ENCODE measurements at regions not wholly inside any gene's neighbourhood (a gene's known extent, or its start where the extent isn't known, plus 50 kb on each side); places are given as distances from the start of the nearest gene placed in this dataset.
"Not testable (repeated sequence)": the region's sequence is repeated elsewhere in the genome, so short reads cannot be mapped to it uniquely, and the experiment has no call there.

DNA sequence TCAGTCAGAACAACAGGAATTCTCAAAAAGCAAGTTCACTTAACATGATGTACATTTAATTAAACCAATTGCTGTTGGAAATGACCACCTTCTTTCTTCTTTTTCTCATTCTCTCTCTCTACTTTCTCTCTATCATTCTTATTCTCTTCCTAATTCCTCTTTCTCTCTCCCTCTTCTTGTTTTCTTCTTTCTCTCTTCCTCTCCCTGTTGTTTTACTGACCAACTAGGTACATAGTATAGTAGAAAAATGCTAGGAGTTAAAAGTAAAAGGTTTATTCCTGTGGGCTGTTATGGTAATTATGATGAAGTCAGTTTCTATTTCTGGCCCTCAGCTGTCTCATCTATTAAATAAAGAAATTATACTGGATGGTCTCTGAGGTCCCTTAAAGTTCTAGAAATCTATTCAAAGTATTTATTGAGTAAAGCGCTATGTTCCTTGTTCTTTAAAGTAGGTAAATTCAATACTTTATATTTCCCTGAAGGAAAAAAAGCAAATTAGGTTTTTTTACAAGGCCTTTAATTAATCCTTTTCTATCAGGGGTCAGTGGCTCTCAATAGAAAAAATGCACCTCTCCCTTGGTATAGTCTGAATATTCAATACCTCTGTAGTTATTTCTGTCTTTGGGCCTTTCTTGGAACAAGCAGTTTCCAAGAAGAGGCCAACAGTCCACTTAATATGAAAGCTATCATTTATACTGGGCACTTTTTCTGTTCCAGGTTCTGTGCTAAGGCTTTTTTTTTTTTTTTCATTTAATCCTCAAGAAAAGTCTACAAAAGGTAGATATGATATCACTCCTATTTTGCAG lies 102.3 kb upstream of the SLC30A5 start:
- no peak for DNase-seq (ENCODE audit: low read depth)

DNA sequence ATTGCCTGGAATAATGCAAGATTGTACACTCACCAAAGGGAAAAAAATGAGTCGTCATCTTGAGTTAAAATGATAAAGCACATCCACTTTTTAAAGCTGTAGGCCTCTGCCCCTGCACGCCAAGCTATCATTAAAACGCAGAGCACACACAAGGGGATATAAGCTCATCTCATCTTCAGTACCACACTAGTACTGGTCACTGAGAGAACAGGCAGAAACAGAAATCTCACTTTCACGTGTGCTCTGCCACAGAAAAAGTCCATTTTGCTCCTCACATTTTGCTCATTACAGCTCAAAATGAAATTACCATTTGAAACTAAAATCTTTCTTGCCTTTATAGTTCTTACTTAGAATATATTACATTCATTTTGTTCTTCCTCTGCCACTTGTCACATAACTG lies 99.2 kb upstream of the SLC30A5 start:
- DNase-seq (ENCODE audit: low read depth), result no peak

DNA sequence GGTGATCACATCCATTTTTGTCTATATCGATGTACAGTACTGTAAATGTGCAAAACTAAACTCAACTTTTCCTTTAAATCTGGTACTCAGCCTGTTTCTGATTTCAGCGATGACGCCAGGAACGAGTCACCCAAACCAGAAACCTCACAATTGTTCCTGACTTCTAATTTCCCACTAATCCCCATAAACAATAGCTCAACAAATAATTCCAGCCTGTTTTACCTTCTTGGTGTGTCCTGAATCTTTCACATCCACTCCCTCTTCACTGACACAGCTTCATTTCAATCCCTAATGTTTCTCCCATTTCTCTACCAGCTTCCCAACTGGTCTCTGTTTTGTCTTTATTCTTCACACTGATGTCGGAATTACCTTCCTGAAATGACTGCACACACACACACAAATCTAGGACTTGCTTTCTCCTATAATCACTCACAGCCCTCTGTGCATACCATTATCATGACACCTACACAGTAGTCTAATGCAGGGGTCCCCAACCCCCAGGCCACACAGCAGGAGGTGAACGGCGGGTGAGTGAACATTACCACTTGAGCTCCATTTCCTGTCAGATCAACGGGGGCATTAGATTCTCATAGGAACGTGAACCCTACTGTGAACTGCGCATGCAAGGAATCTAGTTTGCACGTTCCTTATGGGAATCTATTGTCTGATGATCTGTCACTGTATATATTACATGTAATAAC lies 97.8 kb upstream of the SLC30A5 start:
- DNase-seq (ENCODE audit: low read depth), result no peak

DNA sequence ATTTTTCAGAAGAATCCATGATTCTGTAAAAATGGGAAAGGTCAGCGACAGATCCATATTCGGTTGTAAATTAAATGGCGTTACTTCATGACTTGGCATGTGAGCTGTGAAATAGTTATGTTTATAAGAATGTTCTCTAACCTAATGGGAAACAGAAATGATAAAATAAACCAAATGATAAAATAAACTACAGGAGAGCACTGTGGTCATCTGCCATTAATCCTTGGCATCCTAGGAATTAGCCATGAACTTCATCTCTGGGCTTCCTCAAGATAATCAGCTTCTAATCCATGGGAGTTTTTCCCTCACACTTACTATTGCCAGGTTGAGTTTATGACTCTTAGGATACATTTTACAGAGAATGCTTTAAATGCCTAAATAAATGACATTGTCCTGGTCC lies 94.6 kb upstream of the SLC30A5 start:
- no peak for DNase-seq (ENCODE audit: low read depth)

DNA sequence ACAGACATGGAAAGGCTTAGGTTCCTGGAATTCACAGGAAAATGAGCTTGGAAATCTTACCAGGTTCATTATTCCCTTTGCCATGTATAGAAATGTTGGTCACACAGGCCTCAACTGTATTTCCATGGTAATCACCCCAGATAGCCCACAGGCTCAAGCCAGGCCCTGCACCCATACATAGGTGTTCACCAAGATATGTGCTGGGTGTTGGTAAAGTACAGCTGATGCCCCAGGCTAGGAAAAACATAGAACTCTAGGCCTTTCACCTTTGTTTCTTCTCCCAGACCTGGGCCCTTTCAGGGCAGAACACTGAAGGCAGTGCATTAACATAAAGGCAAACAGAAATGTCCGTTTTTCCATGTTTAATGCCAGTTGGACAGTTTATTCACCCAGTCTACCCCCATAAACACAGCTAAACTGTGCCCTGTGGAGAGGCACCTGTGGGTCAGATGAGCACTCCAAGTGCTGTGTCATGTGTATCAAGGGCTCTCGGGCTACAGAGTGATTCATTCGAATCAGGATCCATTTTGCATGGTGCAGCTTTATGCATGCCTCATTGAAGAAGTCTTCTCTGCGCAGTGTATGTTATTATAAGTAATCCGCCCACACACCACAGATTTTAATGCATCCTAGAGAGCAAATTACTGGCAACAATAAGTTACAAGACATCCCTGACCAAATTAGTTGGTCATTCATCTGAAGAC lies 93.4 kb upstream of the SLC30A5 start:
- no peak for DNase-seq (ENCODE audit: low read depth)

DNA sequence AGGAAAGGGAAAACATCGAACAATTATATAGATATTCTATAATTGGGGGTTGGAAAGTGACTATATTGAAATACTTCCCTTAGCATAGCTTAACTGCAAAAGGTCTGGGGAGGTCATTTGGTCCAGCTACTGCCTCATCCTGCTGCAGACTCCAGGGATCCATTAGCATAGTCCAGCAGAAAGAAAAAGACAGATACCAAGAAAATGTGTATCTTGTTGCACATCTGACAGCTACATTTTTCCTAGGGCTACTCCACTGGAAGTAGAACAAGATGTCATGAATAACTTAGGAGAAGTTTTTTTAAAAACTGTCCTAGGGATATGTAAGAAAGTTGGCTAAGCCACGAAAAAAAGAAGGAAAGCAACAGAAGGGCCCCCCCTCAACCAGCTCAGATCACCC lies 92.9 kb upstream of the SLC30A5 start:
- DNase-seq (ENCODE audit: low read depth), result no peak

DNA sequence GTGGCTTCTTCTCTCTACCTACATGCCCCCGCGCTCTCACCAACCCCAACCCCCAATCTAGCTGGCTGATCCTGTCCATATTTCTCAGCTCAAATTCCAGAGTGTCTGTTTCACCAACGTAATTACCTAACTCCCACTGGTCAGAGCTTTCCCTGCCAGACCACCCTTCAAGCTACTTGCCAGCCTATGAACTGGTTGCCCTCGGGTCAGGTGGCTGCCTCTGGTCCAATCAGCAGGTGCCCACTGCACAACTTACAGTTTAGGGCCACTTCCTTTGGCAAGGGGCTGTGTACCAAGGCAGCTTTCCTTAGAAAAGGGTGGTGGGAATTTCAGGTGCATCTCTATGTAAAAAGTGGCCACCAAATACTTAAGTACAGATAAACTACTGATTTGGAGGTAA lies 92.2 kb upstream of the SLC30A5 start:
- no peak for DNase-seq (ENCODE audit: low read depth)

DNA sequence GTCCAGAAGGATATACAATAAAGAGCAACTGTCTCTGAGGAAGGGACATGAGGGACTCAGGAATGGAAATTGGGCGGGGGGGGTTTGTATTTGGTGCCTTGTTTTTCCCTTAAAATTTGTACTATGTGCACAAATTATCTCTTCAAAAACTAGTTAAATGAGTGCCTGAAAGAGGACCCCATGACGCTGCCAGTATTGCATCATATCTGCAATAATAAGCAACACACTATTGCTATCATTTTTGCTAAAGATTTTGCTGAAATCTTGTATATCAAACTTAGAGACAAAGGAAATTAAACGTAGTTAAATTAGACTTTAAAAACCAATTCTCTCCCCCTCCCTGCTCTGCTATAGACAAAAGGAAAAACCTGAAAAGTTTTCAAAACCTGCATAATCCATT lies 89.7 kb upstream of the SLC30A5 start:
- DNase-seq (ENCODE audit: low read depth), result no peak

DNA sequence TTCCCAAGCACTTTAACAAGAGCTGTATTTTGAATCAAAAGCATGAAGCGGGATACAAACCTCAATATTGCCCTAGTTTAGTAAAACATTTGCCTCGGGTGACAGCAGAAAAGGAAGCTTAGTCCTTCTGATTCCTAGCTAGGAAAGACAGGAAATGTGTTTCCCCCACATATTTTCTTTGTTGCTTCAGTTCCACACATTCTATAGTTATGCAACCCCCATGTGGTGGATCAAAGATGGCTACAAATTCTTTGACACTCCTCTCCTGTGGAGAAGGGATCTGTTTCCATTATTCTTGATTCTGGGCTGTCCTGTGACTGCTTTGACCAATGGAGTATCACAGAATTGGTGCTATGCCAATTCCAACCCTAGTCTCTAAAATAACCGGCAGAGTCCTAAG lies 89.1 kb upstream of the SLC30A5 start:
- DNase-seq (ENCODE audit: low read depth), result no peak

DNA sequence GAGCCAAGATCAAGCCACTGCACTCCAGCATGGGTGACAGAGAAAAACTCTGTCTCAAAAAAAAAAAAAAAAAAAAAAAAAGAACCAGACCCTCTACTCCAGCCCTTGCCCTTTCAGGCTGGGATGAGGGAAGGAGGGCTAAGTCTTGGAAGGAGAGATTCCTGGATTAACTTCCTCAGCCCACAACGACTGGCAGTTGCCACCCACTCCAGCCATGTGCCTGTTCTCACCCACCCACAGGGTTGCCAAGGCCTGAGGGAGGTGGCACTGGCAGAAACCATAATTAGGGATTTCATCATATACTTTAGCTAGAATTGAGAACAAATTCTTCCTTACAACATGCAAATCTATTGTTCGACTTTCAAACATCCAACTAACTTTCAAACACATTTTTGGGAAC lies 87.8 kb upstream of the SLC30A5 start:
- DNase-seq (ENCODE audit: low read depth), result no peak

DNA sequence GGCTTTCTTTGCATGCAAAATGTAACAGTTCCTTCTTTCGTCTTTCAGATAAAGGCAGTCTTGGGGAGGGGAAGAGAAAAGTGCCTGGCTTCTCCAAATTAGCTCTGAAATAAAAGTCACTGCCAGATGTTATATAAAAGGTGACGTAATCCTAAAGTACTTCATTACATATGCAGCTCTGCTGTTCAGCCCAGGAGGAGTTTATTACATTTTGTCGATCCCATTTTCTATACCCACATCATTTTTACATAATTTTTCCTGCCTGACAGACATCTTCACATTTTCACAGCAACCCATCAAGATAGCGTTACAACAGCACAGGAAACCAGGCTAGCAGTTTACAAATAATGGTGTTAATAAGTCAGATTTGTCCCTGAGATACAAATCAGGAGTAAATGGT lies 86.7 kb upstream of the SLC30A5 start:
- no peak for DNase-seq (ENCODE audit: low read depth)

DNA sequence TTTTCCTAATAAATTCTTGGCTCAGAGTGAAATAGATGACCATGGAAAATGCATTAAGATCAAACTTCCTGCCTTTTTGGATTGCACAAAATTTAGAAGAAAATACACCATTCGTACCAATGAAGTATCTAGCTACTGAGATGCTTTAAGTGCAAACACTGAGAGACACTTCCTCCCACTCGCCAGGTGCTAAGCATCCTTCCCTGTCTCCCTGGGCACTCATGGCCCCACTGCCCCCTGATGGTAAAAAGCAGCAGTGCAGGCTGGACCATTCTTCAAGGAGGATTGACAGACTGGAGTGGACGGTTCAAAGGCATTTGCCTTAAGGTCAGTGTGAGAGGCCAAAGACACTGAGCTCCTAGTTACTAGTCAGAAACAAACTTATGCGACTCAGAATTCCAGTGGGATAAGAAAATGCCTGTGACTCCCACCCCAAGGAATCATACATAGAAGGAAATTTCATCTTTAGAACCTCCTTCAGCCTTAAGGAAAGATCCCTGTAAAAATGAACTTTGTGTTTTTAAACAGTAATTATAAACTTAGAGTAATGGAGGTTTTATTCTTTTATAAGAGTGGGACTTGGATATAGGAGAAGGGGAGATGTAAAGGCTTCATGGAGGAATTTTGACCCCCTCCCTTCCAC lies 86.0 kb upstream of the SLC30A5 start:
- peak; percentile 14 for DNase-seq (ENCODE audit: low read depth)

DNA sequence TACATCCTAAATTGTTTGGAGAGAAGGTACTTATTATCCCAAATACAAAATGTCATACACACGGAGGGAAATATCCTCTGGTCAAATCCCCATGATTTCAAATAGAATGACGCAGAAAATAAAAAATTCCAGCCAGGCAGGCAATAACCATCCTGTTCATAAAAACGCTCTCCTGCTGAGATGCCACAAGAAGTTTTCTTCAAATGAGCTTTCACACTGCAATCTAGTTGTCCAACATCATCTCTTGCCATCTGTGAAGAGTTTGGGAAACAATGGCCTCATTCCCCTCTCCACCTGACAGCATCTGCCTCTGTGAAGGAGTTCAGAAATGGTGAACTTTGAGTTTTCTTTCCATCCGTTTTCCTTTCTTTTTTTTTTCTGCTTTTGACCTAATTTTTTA lies 83.3 kb upstream of the SLC30A5 start:
- no peak for DNase-seq (ENCODE audit: low read depth)

DNA sequence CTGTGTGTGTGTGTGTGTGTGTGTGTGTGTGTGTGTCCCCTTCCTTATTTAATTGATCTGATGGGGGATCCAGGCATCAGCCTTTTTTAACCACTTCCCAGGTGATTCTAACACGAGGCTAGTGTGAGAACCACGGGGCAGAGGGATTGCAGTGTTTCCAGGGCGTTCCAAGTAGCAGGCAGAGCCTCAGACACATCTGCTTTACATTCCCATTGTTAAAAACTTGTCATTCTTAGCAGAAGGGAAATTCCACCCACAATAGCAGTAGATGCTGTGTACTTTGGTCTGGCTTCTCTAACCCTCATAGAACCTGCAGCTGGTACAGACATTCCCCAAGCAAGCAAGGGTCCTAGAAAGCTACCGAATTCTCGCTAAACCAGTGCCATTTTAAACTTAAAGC lies 81.9 kb upstream of the SLC30A5 start:
- no peak for DNase-seq (ENCODE audit: low read depth)

DNA sequence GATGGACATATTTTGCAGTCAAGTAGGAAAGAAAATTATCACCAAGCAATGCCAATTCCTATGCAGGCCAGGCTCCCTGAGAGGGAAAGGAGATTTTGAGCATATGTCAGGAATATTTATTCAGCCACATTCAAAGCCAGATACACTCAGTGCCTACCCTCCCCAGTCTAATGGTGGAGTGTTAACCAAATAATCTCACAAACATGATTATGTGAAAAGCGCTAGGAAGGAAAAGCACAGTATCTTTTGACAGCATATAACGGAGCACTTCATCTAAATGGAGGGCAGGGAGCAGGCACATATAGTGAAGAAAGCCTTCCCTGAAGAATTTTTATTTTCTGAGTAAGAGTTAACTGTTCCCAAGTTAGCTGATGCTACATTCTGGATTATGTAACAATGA lies 80.3 kb upstream of the SLC30A5 start:
- DNase-seq (ENCODE audit: low read depth), result no peak

DNA sequence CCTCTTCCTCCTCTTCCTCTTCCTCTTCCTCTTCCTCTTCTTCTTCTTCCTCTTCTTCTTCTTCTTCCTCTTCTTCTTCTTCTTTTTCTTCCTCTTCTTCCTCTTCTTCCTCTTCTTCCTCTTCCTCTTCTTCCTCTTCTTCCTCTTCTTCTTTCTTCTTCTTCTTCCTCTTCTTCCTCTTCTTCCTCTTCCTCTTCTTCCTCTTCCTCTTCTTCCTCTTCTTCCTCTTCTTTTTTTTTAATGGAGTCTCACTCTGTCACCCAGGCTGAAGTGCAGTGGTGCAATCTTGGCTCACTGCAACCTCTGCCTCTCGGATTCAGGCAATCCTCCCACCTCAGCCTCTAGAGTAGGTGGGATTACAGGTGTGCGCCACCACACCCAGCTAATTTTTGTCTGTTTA lies 79.8 kb upstream of the SLC30A5 start:
- DNase-seq (ENCODE audit: low read depth), result not testable (repeated sequence)

DNA sequence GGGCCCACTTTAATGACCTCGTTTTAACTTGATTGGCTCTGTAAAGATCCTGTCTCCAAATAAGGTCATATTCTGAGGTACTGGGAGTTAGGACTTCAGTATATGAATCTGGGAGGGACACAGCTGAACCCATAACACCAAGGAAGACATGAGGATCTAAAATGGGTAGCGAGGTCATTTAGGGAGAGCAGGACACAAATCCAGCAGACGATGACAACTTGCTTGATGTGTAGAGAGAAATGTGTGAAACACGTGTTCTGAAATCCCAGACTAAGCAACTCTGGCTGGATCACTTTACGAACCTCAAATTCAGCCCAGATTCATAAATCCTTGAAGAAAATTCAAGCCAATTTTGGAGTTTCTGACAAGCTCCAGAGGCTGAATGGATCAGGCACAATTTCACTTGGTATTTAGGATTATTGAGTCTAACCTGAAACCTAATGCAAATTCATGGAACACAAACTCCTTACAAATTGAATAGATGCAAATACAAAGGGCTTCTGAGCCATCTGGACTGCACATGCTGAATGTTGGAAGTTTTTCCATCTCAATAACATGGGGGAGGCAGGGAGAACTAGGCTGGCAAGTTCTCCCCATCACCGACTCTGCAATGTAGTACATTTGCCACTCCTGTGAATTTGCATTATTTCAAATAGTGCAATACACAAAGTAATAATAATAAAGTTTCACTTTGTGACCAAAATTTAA lies 74.0 kb upstream of the SLC30A5 start:
- DNase-seq (ENCODE audit: low read depth), result no peak

DNA sequence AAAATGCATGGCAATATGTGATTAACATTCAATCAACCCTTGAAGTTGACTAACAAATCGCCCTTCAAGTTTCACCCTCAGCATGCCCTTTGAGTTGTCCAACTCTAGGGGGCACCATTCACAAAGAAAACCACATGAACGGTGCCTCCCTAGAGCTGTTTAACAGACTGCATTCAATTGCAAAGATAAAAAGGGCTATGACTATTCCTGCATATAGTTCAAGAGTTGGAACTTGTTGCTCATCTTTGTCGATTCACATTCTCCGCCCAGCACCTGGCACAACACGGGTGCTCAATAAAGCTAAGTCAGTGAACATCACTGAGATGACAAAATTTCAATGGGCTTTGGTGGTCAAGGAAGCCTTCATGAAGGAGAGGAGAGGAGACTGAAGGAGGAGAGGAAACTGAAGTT lies 69.6 kb upstream of the SLC30A5 start:
- peak; percentile 9 for DNase-seq (ENCODE audit: low read depth)

DNA sequence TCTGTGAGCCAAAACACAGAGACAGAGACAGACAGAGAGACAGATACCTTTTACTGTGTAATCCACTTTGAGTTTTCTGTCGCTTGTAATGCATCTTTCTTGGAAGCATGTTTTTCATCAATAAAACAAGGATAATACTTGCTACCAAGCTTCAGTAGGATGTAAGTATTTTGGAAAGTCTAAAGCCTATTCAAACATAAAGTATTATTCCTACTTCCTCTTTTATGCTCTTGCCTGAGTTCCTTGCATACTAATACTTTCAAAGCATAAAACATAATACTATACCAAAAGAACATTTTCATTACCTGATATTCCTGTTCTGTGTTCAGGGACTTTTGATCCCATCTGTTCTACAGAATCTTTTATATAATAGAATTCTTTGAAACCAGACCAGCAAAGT lies 64.5 kb upstream of the SLC30A5 start:
- DNase-seq (ENCODE audit: low read depth), result no peak

DNA sequence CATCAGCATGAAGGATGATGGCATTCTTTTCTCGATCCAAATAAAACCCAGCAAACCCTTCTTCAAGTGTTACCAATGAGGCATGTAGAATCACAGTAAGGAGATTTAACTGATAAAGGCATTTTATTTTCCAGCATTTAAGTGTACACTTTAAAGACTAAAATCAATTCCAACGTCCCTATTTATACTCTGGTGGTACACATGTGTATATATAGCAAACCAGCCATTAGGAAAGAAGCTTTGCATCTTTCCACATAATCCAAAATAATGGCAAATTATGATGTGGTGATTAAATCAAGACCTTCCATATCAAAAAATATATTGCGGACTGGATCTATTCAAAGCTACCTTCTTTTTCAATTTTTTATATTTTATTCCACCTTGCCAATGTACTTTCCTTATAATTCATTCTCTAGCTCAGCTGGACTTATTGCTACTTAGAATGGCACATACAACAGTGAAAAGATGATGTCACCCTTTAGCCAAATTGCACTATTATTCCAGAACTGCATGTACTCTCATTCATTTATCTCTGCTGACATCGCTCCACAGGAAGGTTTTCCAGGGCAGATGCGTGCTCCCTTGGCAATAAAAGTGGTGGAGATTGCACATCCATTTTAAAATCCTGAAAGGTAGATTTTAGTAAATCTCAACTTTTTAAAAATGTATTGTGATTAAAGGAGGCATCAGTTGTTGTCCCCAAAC lies 63.3 kb upstream of the SLC30A5 start:
- no peak for DNase-seq (ENCODE audit: low read depth)

DNA sequence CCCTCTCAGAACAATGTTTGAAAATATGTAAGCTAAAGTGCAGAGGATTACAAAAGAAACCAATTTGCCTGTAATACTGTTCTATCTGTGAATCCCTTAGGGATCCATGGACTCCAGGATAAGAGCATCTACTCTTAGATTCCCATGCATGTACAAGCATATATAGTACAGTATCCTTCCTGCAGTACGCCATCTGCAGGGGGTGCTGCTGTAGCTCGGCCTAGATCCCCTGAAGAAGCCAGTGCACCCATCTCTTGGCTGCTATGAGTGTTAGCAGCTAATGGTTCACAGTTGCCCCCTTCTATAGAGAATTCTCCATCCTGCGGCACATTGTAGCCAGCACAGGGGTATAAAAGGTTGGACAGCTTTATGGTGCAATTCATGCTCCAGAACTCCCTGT lies 61.8 kb upstream of the SLC30A5 start:
- no peak for DNase-seq (ENCODE audit: low read depth)

Measured in stromal cell of bone marrow (primary cell).